ENCODE measurements at regions not wholly inside any gene's neighbourhood (a gene's known extent, or its start where the extent isn't known, plus 50 kb on each side); places are given as distances from the start of the nearest gene placed in this dataset.

GRCh38 chr12:127101076-127101475, 1165.9 kb upstream of the TMEM132C start:
- Histone ChIP-seq H3K36me3 (no peaks in the 10 kb centered on the region), H3K4me3 (no peak overlapping the region), H3K4me1 (no peaks in the 10 kb centered on the region), H3K9me3 (no peaks in the 10 kb centered on the region), H3K27me3 (no peaks in the 10 kb centered on the region), H3K27ac (no peak overlapping the region)
- TF ChIP-seq CTCF (IDR thresholded peaks at IDR 0.05) (no peak), POLR2A (IDR thresholded peaks at IDR 0.05) (no peak)
- intact Hi-C loops (cut with DNase I): loop anchor here (10.0 kb wide), 1 partner anchor 194 kb away; no protein-coding TSS in a partner anchor
- no peak for DNase-seq
- WGBS, 2 donors: 36 to 63% methylated on average over 1 of the region's 1 CpG

GRCh38 chr12:127106041-127106440, 1160.9 kb upstream of the TMEM132C start:
- Histone ChIP-seq H3K27me3 (peaks cover 0 to 12% (median 0%) of the 10 kb centered on the region in 4 donors), H3K4me1 (peaks cover 0 to 16% (median 0%) of the 10 kb centered on the region in 3 donors), H3K27ac (no peak overlapping the region), H3K9me3 (no peaks in the 10 kb centered on the region), H3K4me3 (no peak overlapping the region), H3K36me3 (no peaks in the 10 kb centered on the region)
- no peak for DNase-seq
- WGBS, 2 donors: 80 to 95% methylated on average over 3 of the region's 3 CpGs
- TF ChIP-seq CTCF (IDR thresholded peaks at IDR 0.05) (no peak), POLR2A (IDR thresholded peaks at IDR 0.05) (no peak)
- intact Hi-C loops (cut with DNase I): loop anchor here (10.0 kb wide), 1 partner anchor 189 kb away; no protein-coding TSS in a partner anchor

GRCh38 chr12:127106697-127107096, 1160.3 kb upstream of the TMEM132C start:
- no peak overlapping the region for H3K27ac ChIP-seq
- no peaks in the 10 kb centered on the region for H3K36me3 ChIP-seq
- no peak for DNase-seq
- H3K4me1 ChIP-seq: peaks cover 0 to 16% (median 0%) of the 10 kb centered on the region in 3 donors
- WGBS, 2 donors: 38 to 85% methylated on average over 1 of the region's 1 CpG
- intact Hi-C loops (cut with DNase I): loop anchor here (10.0 kb wide), 1 partner anchor 188 kb away; no protein-coding TSS in a partner anchor
- H3K27me3 ChIP-seq: peaks cover 0 to 12% (median 0%) of the 10 kb centered on the region in 4 donors
- H3K4me3 ChIP-seq: no peak overlapping the region
- H3K9me3 ChIP-seq: no peaks in the 10 kb centered on the region
- TF ChIP-seq CTCF (IDR thresholded peaks at IDR 0.05): no peak
- no peak for TF ChIP-seq POLR2A (IDR thresholded peaks at IDR 0.05)

GRCh38 chr12:127107744-127108143, 1159.2 kb upstream of the TMEM132C start:
- no peak for DNase-seq
- Histone ChIP-seq H3K9me3 (no peaks in the 10 kb centered on the region), H3K27ac (no peak overlapping the region), H3K27me3 (peaks cover 0 to 12% (median 0%) of the 10 kb centered on the region in 4 donors), H3K36me3 (no peaks in the 10 kb centered on the region), H3K4me1 (peaks cover 0 to 16% (median 0%) of the 10 kb centered on the region in 3 donors), H3K4me3 (no peak overlapping the region)
- TF ChIP-seq CTCF (IDR thresholded peaks at IDR 0.05) (no peak), POLR2A (IDR thresholded peaks at IDR 0.05) (no peak)
- 35 to 44% methylated on average over 3 of the region's 3 CpGs for WGBS, 2 donors
- intact Hi-C loops (cut with DNase I): loop anchor here (10.0 kb wide), 1 partner anchor 187 kb away; no protein-coding TSS in a partner anchor

- Histone ChIP-seq H3K36me3 (no peaks in the 10 kb centered on the region), H3K4me3 (no peak overlapping the region), H3K27ac (no peak overlapping the region), H3K9me3 (no peaks in the 10 kb centered on the region), H3K27me3 (peaks cover 0 to 18% (median 0%) of the 10 kb centered on the region in 4 donors), H3K4me1 (peaks cover 0 to 16% (median 0%) of the 10 kb centered on the region in 3 donors)
- intact Hi-C loops (cut with DNase I): loop anchor here (10.0 kb wide), 1 partner anchor 186 kb away; no protein-coding TSS in a partner anchor
- TF ChIP-seq POLR2A (IDR thresholded peaks at IDR 0.05): no peak
- TF ChIP-seq CTCF (IDR thresholded peaks at IDR 0.05): peak; percentile 37 to 79 (median 64)
- WGBS, 2 donors: 32 to 52% methylated on average over 7 of the region's 7 CpGs
- DNase-seq: no peak
These were observed 1158.4 kb upstream of the TMEM132C start for GRCh38 chr12:127108360-127109215.
